ENCODE measurements at regions not wholly inside any gene's neighbourhood (a gene's known extent, or its start where the extent isn't known, plus 50 kb on each side); places are given as distances from the start of the nearest gene placed in this dataset.

GRCh38 chr18:76587147-76587878 is 92.3 kb upstream of the ZNF516 start:
- no peak overlapping the region for H3K4me3 ChIP-seq
- H3K36me3 ChIP-seq = no peaks in the 10 kb centered on the region
- H3K9me3 ChIP-seq = no peaks in the 10 kb centered on the region
- DNase-seq (ENCODE audit: extremely low spot score) = no peak
- TF ChIP-seq POLR2AphosphoS5 (IDR thresholded peaks at IDR 0.05) (no peak), POLR2A (IDR thresholded peaks at IDR 0.05; ENCODE audit: low read depth) (no peak), EP300 (IDR thresholded peaks at IDR 0.05) (no peak), CTCF (IDR thresholded peaks at IDR 0.05) (no peak)
- 94% methylated on average over 30 of the region's 30 CpGs for WGBS
- intact Hi-C loops (cut with DNase I) = no loop called here
- H3K27ac ChIP-seq (replicated peaks in 1 of 4) = no peak overlapping the region
- H3K4me1 ChIP-seq = peaks cover 0 to 9% (median 2%) of the 10 kb centered on the region in 4 donors
- H3K27me3 ChIP-seq = peaks cover 0 to 5% (median 0%) of the 10 kb centered on the region in 4 donors

- WGBS = 79% methylated on average over 18 of the region's 18 CpGs
- no peaks in the 10 kb centered on the region for H3K9me3 ChIP-seq
- no peaks in the 10 kb centered on the region for H3K36me3 ChIP-seq
- H3K27me3 ChIP-seq = peaks cover 0 to 11% (median 0%) of the 10 kb centered on the region in 4 donors
- H3K27ac ChIP-seq (replicated peaks in 1 of 4) = no peak overlapping the region
- TF ChIP-seq EP300 (IDR thresholded peaks at IDR 0.05) (no peak), POLR2AphosphoS5 (IDR thresholded peaks at IDR 0.05) (no peak), CTCF (IDR thresholded peaks at IDR 0.05) (no peak), POLR2A (IDR thresholded peaks at IDR 0.05; ENCODE audit: low read depth) (no peak)
- no peak overlapping the region for H3K4me3 ChIP-seq
- intact Hi-C loops (cut with DNase I) = no loop called here
- peaks cover 0 to 9% (median 2%) of the 10 kb centered on the region in 4 donors for H3K4me1 ChIP-seq
- DNase-seq (ENCODE audit: extremely low spot score) = no peak
These were observed 89.6 kb upstream of the ZNF516 start for GRCh38 chr18:76584414-76585310.

GRCh38 chr18:76581261-76581660 is 86.2 kb upstream of the ZNF516 start:
- 96% methylated on average over 3 of the region's 3 CpGs for WGBS
- Histone ChIP-seq H3K27ac (replicated peaks in 1 of 4) (no peak overlapping the region), H3K9me3 (no peaks in the 10 kb centered on the region), H3K36me3 (no peaks in the 10 kb centered on the region), H3K4me3 (no peak overlapping the region), H3K27me3 (peaks cover 0 to 23% (median 3%) of the 10 kb centered on the region in 4 donors), H3K4me1 (peaks cover 0 to 7% (median 2%) of the 10 kb centered on the region in 4 donors)
- no peak for DNase-seq (ENCODE audit: extremely low spot score)
- intact Hi-C loops (cut with DNase I) = no loop called here
- TF ChIP-seq POLR2A (IDR thresholded peaks at IDR 0.05; ENCODE audit: low read depth) = no peak
- no peak for TF ChIP-seq EP300 (IDR thresholded peaks at IDR 0.05)
- TF ChIP-seq POLR2AphosphoS5 (IDR thresholded peaks at IDR 0.05) = no peak
- no peak for TF ChIP-seq CTCF (IDR thresholded peaks at IDR 0.05)

GRCh38 chr18:76580288-76580962 is 85.4 kb upstream of the ZNF516 start:
- Histone ChIP-seq H3K4me1 (peaks cover 0 to 7% (median 2%) of the 10 kb centered on the region in 4 donors), H3K9me3 (no peaks in the 10 kb centered on the region), H3K36me3 (no peaks in the 10 kb centered on the region), H3K27me3 (peaks cover 0 to 23% (median 3%) of the 10 kb centered on the region in 4 donors), H3K4me3 (no peak overlapping the region), H3K27ac (replicated peaks in 1 of 4) (no peak overlapping the region)
- intact Hi-C loops (cut with DNase I) = no loop called here
- no peak for TF ChIP-seq CTCF (IDR thresholded peaks at IDR 0.05)
- TF ChIP-seq POLR2AphosphoS5 (IDR thresholded peaks at IDR 0.05) = no peak
- TF ChIP-seq POLR2A (IDR thresholded peaks at IDR 0.05; ENCODE audit: low read depth) = no peak
- TF ChIP-seq EP300 (IDR thresholded peaks at IDR 0.05) = no peak
- 93% methylated on average over 10 of the region's 17 CpGs for WGBS
- DNase-seq (ENCODE audit: extremely low spot score) = no peak
